ENCODE measurements at regions not wholly inside any gene's neighbourhood (a gene's known extent, or its start where the extent isn't known, plus 50 kb on each side); places are given as distances from the start of the nearest gene placed in this dataset.
"Not testable (repeated sequence)": the region's sequence is repeated elsewhere in the genome, so short reads cannot be mapped to it uniquely, and the experiment has no call there.

DNA sequence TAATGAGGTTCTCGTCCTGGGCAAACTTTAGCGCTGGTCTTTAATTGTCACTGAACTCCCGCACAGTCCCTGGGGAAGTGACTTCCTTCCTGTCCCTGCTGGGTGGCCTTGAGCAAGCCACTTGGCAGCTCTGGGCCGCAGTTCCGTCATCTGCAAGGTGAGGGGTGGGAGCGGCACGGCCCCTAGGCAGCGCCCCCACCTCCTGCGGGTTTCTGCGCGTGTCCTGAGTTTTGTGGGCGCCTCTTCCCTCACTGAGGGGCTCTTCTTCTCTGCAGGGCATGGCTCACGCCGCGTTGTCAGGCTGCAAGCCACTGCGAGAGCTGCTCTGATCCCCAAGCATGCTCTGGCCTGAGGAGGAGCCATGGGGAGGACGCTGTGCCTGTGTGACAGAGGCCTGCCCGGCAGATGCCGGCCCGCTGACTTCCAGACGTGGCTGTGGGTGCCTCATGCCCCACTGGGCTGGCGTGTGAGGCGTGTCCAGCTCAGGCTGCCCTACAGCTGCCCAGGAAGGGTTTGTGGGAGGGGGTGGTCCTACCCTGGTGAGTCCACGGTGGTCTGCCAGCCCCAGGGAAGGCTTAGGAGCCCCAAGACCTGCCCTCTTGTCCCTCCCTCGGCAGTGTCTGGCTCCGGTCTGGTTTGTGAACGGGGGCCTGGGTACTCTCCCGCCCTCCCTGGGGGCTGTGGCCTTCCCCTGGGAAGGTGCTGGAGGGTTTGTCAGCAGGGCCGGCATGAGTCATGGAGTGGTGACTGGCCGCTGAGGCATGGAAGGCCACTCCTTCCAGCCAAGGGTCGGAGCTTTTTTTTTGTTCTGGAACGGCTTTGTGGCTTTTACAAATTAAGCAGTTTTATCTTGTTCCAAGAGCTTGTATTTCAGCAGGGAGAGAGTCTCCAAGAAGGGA, 182.0 kb downstream of the SEC14L1 start:
- peak in 1 of 2 donors; percentile 50 for DNase-seq

- peak in 1 of 2 donors; percentile 36 for DNase-seq
Observed at GRCh38 chr17:77323413-77324171, 182.8 kb downstream of the SEC14L1 start.

DNA sequence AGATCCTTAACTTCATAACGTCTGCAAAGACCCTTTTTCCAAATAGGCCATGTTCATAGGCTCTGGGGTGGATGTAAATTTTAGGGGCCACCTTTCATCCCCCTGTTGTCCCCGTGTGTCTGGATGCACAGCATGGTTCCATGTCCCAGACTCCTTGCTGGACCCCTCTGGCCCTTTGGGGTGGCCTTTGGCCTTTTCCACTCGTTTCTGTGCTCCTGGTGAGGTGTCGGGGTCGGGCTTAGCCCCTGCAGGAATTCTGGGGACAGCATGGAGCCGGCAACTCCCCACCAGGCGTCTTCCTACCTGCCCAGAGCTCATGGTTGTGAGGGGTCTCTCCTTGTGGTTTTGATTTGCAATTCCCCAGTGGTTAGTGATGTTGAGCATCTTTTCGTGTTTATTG, 183.5 kb downstream of the SEC14L1 start:
- DNase-seq, result no peak

- DNase-seq, result peak in 1 of 2 donors; percentile 47
Observed at GRCh38 chr17:77325577-77326075, 184.9 kb downstream of the SEC14L1 start.

DNA sequence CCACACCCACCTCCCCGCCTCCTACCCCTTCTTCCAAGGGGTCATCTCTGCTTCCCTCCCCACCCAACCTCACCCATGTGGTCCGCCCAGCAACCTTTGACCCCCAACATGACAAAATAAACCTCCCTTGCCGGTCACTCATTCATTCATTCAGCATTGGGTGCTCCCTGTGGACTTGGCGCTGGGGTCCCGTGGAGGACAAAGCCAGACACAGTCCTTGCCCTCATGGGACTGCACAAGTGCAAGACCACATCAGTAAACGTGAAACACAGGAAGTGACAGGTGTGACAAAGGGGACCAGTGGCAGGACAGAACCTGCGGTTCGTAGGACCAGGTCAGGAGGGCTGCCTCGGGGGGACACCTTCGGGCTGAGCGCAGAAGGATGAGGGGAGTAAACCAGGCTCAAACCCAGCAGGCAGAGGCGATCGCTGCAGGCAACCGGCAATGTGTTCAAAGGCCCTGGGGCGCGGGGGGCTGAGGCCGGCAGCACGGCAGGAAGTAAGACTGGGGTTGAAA, 185.4 kb downstream of the SEC14L1 start:
- no peak for DNase-seq

- DNase-seq, result no peak
Observed at GRCh38 chr17:77326636-77327035, 185.9 kb downstream of the SEC14L1 start.

- DNase-seq, result no peak
Observed at GRCh38 chr17:77327181-77327565, 186.4 kb downstream of the SEC14L1 start.

GRCh38 chr17:77327566-77328464, 187.0 kb downstream of the SEC14L1 start:
- DNase-seq, result no peak

DNA sequence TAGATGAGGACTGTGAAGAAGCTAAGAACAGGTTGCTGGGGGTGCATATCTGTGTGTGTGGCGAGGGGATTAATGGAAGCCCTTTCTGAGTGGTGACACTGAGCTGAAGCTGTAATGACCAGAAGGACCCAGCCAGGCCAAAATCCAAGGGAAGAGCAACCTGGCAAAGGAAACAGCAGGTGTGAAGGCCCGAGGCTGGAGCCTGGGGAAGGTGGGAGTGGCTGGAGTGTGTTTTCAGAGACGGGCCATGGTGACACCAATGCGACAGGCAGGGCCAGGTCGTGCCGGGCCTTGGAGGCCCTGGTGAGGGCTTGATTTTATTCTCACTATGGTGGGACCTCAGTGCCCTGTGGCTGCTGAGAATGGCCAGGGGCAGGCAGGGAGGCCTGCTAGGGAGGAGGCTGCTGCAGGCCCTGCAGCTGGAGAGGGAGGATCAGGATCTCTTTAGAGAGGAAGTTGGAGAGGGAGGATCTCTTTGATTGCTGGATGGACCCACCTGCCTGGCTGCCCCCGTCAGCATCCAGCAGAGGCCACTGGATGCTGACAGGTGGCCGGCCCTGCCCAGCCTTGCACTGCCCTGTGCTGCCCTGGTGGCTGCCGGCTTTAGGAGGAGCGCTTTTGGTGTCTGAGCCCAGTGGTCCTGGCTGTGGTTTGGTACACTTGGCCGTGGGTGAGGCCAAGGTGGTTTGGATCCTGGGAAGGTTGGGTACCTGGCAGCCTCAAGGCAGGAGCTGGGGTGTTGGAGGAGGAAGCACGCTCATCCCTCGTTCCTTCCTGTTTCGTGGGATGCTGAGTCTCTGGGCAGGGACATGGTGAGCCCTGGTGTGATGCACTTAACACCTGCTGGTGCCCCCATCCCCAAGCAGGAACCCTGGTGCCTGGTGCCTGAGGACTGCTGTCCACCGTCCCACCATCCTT, 188.3 kb downstream of the SEC14L1 start:
- no peak for DNase-seq

DNA sequence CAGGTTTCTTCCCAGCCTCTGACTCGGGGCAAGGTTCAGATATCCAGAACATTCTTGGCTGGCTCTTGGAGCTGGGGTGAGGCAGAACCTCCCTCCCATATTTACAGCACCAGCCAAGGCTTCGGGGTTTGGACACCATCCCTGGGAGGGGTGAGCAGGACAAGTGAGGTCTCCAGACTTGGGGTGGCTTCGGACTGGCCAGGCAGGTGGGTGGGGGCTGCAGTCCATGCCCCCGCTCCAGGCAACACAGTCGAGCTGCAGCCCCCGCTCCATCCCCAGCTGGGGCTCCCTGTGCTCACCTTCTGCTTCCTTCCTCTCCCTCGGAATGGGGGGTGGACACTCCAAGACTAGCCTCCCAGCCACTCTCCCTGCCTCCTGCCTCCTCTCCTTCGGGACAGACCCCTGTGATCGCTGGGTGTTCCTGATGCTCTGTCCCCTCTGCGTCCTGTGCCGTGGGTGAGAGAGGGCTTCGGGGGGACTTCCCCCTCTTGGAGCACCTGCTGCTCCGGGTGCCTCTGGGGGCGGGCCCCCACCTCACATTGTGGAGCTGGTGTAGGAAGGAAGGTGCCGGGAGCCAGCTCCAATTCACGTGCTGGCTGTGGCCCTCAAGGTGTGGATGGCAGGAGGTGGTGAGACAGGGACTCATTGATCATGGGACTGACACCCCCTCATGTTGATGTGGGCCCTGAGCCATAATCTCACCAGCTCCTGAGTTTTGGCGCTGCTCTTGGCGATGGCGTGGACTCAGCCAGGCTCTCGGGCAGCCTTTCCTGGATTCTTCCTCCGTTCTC, 189.2 kb downstream of the SEC14L1 start:
- no peak for DNase-seq

DNA sequence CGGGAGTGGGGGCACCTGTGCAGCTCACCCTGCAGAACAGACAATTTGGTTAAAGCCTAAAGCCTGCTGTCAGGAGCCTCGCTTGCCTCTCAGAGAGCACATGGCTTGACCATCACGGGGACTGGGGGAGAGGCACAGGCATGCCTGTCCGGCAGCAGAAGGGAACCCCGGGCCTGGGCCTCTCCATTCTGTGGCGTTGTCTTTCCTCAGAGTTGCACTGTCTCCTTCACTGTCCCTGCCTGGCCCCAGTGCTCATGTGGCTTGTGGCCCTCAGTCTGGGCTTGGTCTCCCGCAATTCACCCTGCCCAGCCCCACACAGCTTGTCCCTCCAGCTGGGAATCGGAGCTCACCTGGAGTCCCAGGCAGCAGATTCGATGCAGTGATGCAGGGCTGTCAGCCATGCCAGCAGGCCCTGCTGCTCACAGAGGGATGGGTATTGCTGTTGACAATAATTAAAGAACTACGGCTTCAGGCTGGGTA, 189.9 kb downstream of the SEC14L1 start:
- no peak for DNase-seq

GRCh38 chr17:77331301-77331864, 190.6 kb downstream of the SEC14L1 start:
- peak; percentile 92 to 94 for DNase-seq

GRCh38 chr17:77332034-77332971, 191.5 kb downstream of the SEC14L1 start:
- DNase-seq, result peak; percentile 29 to 57

DNA sequence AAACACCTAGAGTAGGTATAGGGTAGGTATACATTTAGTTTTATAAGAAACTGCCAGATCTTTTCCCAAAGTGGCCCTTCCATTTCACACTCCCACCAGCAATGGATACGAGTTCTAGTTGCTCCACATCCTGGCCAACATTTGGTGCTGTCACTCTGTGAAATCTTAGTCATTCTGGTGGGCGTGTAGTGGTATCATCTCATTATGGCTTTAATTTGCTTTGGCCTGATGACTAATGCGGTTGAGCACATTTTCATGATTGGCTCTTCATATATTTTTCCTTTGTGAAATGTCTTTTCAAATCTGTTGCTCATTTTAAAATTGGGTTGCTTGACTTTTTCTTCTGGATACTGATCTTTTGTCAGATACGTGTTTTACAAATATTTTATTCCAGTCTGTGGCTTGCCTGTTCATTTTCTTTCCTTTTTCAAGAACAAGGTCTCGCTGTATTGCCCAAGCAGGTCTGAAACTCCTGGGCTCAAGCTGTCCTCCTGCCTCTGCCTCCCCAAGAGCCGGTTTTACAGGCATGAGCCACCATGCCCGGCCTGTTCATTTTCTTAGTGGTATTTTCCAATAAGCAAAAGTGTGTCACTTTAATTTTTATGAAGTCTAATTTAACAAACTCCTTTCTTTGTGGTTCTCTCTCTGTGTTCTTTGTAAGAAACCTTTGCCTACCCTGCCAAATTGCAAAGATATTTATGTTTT, 192.4 kb downstream of the SEC14L1 start:
- peak in 1 of 2 donors; percentile 30 for DNase-seq

GRCh38 chr17:77337150-77337549, 196.4 kb downstream of the SEC14L1 start:
- DNase-seq, result no peak

GRCh38 chr17:77341069-77341541, 200.3 kb downstream of the SEC14L1 start:
- no peak for DNase-seq

DNA sequence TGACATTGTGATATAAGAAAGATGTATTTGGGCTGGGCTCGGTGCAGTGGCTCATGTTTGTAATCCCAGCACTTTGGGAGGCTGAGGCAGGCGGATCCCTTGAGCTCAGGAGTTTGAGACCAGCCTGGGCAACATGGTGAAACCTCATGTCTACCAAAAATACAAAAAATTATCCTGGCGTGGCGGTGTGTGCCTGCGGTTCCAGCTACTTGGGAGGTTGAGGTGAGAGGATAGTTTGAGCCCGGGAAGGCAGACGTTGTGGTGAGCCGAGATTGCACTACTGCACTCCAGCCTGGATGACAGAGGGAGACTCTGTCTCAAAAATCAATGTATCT, 201.9 kb downstream of the SEC14L1 start:
- DNase-seq, result not testable (repeated sequence)

All from CD4-positive, alpha-beta T cell treated with Interleukin-1 beta for 1 hour (primary cell).